ENCODE measurements at regions not wholly inside any gene's neighbourhood (a gene's known extent, or its start where the extent isn't known, plus 50 kb on each side); places are given as distances from the start of the nearest gene placed in this dataset. TPM values are rescaled to one million over a fixed set of nuclear protein-coding genes. Genes with fewer than 3 reads are reported as not detected.

DNA sequence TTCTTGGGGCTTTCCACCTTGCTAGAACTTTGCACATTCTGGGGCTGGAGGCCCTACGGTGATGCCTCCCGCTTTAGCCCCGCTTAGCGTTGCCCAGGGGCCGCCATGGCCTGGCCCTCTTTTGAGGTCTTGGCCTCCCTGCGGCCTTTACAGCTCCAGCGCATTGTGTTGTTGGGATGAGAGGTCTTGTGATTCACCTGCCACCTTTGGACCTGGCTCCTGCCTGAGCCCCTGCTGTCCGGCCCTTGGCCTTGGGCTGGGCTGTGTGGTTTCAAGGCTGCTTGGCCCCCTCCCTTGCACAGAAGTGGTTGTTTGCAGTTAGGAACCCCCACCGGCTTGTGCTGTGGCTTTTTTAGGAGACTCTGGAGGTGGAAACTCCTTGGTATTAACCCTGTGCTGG is 61.0 kb upstream of the CDH4 start:
- no peak for TF ChIP-seq CTCF (IDR thresholded peaks at IDR 0.05; ENCODE audit: control extremely low read depth, extremely low read depth)
- H3K27me3 ChIP-seq (ENCODE audit: control insufficient read depth in 3 of 3, insufficient read depth in 3 of 3, low read length in 2 of 3), result no peaks in the 10 kb centered on the region
- no peak for ATAC-seq (ENCODE audit: insufficient read depth, low FRiP score)
- no peak overlapping the region for H3K4me3 ChIP-seq
- no peak for DNase-seq
- peaks cover 0 to 15% (median 0%) of the 10 kb centered on the region in 5 donors for H3K4me1 ChIP-seq (ENCODE audit: control insufficient read depth in 5 of 5, insufficient read depth in 5 of 5, low read length in 5 of 5)
- no peak overlapping the region for H3K27ac ChIP-seq (ENCODE audit: low read depth in 1 of 2, low read length in 1 of 2)
- H3K9me3 ChIP-seq (ENCODE audit: control insufficient read depth in 4 of 4, insufficient read depth in 3 of 4, low read length in 3 of 4), result peaks cover 0 to 12% (median 0%) of the 10 kb centered on the region in 4 donors
- H3K9ac ChIP-seq (ENCODE audit: insufficient read depth in 1 of 2, low read length in 2 of 2), result no peak overlapping the region
- H3K36me3 ChIP-seq (ENCODE audit: control insufficient read depth in 4 of 4, insufficient read depth in 4 of 4, low read length in 4 of 4), result no peaks in the 10 kb centered on the region
- 92 to 94% methylated on average over 9 of the region's 9 CpGs for WGBS, 2 donors

DNA sequence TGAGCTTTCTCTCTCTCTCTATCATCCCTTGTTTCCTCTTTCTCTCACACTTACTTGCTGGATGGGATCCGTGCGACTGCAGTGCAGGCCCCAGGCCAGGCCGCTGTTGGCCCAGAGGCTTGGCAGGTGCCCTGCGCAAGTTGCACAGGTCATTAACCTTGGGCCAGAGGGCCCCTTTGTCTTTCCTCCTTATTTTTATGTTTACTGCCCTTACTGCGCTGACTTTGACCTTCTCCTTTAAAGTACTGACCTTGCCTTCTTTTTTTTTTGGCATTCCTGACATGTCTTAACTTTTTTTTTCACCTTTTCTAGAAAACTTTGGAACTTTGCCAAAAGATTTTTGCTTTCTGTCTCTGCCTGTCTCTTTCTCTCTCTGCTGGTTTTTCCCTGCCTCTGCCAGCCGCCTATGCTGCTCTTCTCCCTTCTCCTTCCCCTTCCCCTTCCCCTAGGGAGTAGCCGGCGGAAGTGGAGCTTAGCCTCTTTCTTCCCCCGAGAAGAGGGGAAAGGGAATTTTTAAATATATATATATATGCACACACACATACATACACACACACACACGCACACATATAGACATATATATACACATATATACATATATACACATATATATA is 59.6 kb upstream of the CDH4 start:
- ATAC-seq (ENCODE audit: insufficient read depth, low FRiP score), result no peak
- Histone ChIP-seq H3K9ac (ENCODE audit: insufficient read depth in 1 of 2, low read length in 2 of 2) (no peak overlapping the region), H3K27me3 (ENCODE audit: control insufficient read depth in 3 of 3, insufficient read depth in 3 of 3, low read length in 2 of 3) (no peaks in the 10 kb centered on the region), H3K27ac (ENCODE audit: low read depth in 1 of 2, low read length in 1 of 2) (no peak overlapping the region), H3K36me3 (ENCODE audit: control insufficient read depth in 4 of 4, insufficient read depth in 4 of 4, low read length in 4 of 4) (no peaks in the 10 kb centered on the region), H3K4me1 (ENCODE audit: control insufficient read depth in 5 of 5, insufficient read depth in 5 of 5, low read length in 5 of 5) (peaks cover 0 to 9% (median 0%) of the 10 kb centered on the region in 5 donors), H3K4me3 (no peak overlapping the region), H3K9me3 (ENCODE audit: control insufficient read depth in 4 of 4, insufficient read depth in 3 of 4, low read length in 3 of 4) (peaks cover 0 to 12% (median 0%) of the 10 kb centered on the region in 4 donors)
- TF ChIP-seq CTCF (IDR thresholded peaks at IDR 0.05; ENCODE audit: control extremely low read depth, extremely low read depth), result no peak
- peak in 2 of 3 donors; percentile 27 to 49 for DNase-seq
- 53 to 76% methylated on average over 10 of the region's 10 CpGs for WGBS, 2 donors

GRCh38 chr20:61193164-61193563 is 58.9 kb upstream of the CDH4 start:
- H3K4me3 ChIP-seq, result no peak overlapping the region
- no peaks in the 10 kb centered on the region for H3K36me3 ChIP-seq (ENCODE audit: control insufficient read depth in 4 of 4, insufficient read depth in 4 of 4, low read length in 4 of 4)
- no peak for TF ChIP-seq CTCF (IDR thresholded peaks at IDR 0.05; ENCODE audit: control extremely low read depth, extremely low read depth)
- WGBS, 2 donors, result 82 to 86% methylated on average over 13 to 15 of the region's 15 CpGs
- H3K4me1 ChIP-seq (ENCODE audit: control insufficient read depth in 5 of 5, insufficient read depth in 5 of 5, low read length in 5 of 5), result peaks cover 0 to 9% (median 0%) of the 10 kb centered on the region in 5 donors
- peaks cover 0 to 1% (median 0%) of the 10 kb centered on the region in 3 donors for H3K27me3 ChIP-seq (ENCODE audit: control insufficient read depth in 3 of 3, insufficient read depth in 3 of 3, low read length in 2 of 3)
- no peak overlapping the region for H3K27ac ChIP-seq (ENCODE audit: low read depth in 1 of 2, low read length in 1 of 2)
- H3K9me3 ChIP-seq (ENCODE audit: control insufficient read depth in 4 of 4, insufficient read depth in 3 of 4, low read length in 3 of 4), result peaks cover 0 to 9% (median 0%) of the 10 kb centered on the region in 4 donors
- ATAC-seq (ENCODE audit: insufficient read depth, low FRiP score), result no peak
- DNase-seq, result no peak
- H3K9ac ChIP-seq (ENCODE audit: insufficient read depth in 1 of 2, low read length in 2 of 2), result no peak overlapping the region

Small RNAs in the stretch of these regions (small RNA-seq; reads per million reads assigned to genes)
- gene MIR4533 (ENCODE audit: low replicate concordance) (not detected), gene MIR548AG2 (ENCODE audit: low replicate concordance) (0.06 reads per million), gene MIR646 (ENCODE audit: low replicate concordance) (not detected)

All from lung (tissue), 12 donors.